ENCODE measurements at regions not wholly inside any gene's neighbourhood (a gene's known extent, or its start where the extent isn't known, plus 50 kb on each side); places are given as distances from the start of the nearest gene placed in this dataset.
"Not testable (repeated sequence)": the region's sequence is repeated elsewhere in the genome, so short reads cannot be mapped to it uniquely, and the experiment has no call there.

DNA sequence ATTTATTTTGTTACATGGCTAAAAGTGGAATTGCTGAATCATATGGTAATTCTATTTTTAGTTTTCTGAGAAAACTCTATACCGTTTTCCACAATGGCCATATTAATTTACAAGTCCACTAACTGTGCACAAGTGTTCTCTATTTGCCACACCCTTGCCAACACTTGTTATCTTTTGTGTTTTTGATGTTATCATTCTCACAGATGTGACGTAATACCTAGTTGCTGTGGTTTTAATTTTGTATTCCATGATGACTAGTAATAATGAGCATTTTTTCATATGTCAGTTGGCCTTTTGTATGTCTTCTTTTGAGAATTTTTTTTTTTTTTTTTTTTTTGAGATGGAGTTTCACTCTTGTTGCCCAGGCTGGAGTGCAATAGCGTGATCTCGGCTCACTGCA, 164.2 kb upstream of the SPANXN4 start:
- in situ Hi-C loops (cut with MboI; ENCODE audit: low sequenced_read_pairs, unreplicated experiment), result no loop called here
- no peak for TF ChIP-seq CTCF (IDR thresholded peaks at IDR 0.05; ENCODE audit: borderline replicate concordance, control extremely low read depth, extremely low read depth, insufficient read depth, missing control alignments)
- no peak for DNase-seq (ENCODE audit: low spot score)

DNA sequence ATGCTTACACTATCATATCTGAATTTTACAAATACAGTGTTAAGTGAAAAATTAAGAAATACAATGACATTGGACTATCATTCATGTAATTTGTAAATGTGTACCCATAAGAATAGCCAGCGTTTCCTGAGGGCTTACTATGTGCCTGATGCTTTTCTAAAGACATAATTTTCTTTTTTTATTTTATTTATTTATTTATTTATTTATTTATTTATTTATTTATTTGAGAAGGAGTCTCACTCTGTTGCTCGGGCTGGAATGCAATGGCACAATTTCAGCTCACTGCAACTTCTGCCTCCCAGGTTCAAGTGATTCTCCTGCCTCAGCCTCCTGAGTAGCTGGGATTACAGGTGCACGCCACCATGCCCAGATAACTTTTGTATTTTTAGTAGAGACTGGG, 159.5 kb upstream of the SPANXN4 start:
- DNase-seq (ENCODE audit: low spot score); in situ Hi-C loops (cut with MboI; ENCODE audit: low sequenced_read_pairs, unreplicated experiment): not testable (repeated sequence)

DNA sequence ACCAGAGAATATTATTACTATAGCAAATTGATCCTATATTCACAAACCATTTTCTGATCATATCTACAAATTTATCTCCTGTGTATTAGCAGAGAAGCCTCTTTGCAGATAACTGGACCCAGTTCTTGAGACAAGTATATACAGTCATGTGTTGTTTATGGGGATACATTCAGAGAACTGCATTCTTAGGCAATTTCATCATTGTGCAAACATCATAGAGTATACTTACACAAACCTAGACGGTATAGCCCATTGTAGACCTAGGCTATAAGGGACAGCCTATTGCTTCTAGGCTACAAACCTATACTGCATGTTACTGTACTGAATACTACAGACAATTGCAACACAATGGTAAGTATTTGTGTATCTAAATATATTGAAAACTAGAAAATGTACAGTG, 152.5 kb upstream of the SPANXN4 start:
- no peak for DNase-seq (ENCODE audit: low spot score)
- in situ Hi-C loops (cut with MboI; ENCODE audit: low sequenced_read_pairs, unreplicated experiment), result no loop called here
- TF ChIP-seq CTCF (IDR thresholded peaks at IDR 0.05; ENCODE audit: borderline replicate concordance, control extremely low read depth, extremely low read depth, insufficient read depth, missing control alignments), result no peak

DNA sequence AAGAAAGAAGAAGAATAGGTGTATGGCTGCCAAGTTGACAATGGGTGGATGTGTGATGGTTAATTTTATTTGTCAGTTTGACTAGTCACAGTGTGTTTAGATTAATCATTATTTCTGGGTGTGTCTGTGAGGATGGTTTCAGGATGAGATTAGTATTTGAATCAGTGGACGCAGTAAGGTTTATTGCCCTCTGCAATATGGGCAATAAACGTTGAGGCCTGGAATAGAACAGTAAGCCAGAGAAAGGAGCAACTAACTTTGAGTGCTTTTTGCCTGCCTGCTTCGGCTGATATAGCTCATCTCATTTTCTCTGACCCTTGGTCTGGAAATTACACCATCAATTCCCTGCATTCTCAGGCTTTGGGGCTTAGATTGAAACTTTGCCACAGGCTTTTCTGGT, 140.8 kb upstream of the SPANXN4 start:
- DNase-seq (ENCODE audit: low spot score), result no peak
- in situ Hi-C loops (cut with MboI; ENCODE audit: low sequenced_read_pairs, unreplicated experiment), result no loop called here
- TF ChIP-seq CTCF (IDR thresholded peaks at IDR 0.05; ENCODE audit: borderline replicate concordance, control extremely low read depth, extremely low read depth, insufficient read depth, missing control alignments), result no peak

DNA sequence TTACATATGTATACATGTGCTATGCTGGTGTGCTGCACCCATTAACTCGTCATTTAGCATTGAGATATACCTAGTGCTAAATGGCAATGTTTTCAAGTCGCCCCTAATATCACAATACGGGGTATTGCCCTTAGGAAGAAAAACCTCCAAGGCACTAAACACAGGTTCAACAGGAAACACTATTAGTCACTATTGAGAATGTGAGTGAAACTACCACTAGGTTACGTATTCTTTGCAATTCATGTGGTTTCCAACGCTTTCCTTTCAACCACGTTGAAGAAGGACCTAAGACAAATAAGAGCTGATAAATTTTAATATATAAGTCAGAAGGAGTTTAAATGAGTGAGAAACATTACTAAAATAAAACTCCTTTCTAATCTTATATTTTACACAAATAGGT, 134.7 kb upstream of the SPANXN4 start:
- no peak for DNase-seq (ENCODE audit: low spot score)
- no peak for TF ChIP-seq CTCF (IDR thresholded peaks at IDR 0.05; ENCODE audit: borderline replicate concordance, control extremely low read depth, extremely low read depth, insufficient read depth, missing control alignments)
- in situ Hi-C loops (cut with MboI; ENCODE audit: low sequenced_read_pairs, unreplicated experiment), result no loop called here

DNA sequence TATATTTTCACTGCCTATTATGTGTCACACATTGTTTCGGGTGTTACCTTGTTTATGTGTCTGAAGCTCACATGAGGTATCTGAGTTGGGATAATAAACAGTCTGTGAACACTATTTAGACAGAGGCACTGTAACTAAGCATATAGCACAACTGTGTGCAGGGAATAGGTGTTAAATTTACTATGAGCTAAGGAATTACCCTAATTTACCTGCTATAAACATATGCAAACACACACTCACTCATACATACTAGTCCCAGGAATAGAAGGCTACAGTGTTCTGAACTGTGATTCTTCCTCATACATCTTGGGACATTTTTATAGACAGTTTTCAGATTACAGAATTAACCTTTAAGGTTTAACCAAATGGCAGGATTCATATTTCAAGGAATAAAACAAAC, 127.6 kb upstream of the SPANXN4 start:
- in situ Hi-C loops (cut with MboI; ENCODE audit: low sequenced_read_pairs, unreplicated experiment), result no loop called here
- TF ChIP-seq CTCF (IDR thresholded peaks at IDR 0.05; ENCODE audit: borderline replicate concordance, control extremely low read depth, extremely low read depth, insufficient read depth, missing control alignments), result no peak

GRCh38 chrX:142923201-142923600, 102.5 kb upstream of the SPANXN4 start:
- no peak for DNase-seq (ENCODE audit: low spot score)
- in situ Hi-C loops (cut with MboI; ENCODE audit: low sequenced_read_pairs, unreplicated experiment), result no loop called here
- TF ChIP-seq CTCF (IDR thresholded peaks at IDR 0.05; ENCODE audit: borderline replicate concordance, control extremely low read depth, extremely low read depth, insufficient read depth, missing control alignments), result no peak

More for the DNA sequence above, 127.6 kb upstream of the SPANXN4 start:
- DNase-seq (ENCODE audit: low spot score), result no peak
